Activated CD8-positive, alpha-beta memory T cell treated with anti-CD3 and anti-CD28 coated beads for 36 hours (primary cell): ENCODE measurements at regions not wholly inside any gene's neighbourhood (a gene's known extent, or its start where the extent isn't known, plus 50 kb on each side); places are given as distances from the start of the nearest gene placed in this dataset.

Experiments
- CTCF ChIA-PET: fragments of 350-600 bp; sonication (Branson Sonifier 250); formaldehyde crosslinking; loops from one replicate; lab custom pipeline; 2021; ENCODE audit warnings: antibody characterized with exemption; lab: Charles Lee
- POLR2A ChIA-PET: fragments of 350-600 bp; sonication (Branson Sonifier 250); formaldehyde crosslinking; loops from one replicate; lab custom pipeline; 2021; ENCODE audit warnings: antibody characterized with exemption; lab: Charles Lee

DNA sequence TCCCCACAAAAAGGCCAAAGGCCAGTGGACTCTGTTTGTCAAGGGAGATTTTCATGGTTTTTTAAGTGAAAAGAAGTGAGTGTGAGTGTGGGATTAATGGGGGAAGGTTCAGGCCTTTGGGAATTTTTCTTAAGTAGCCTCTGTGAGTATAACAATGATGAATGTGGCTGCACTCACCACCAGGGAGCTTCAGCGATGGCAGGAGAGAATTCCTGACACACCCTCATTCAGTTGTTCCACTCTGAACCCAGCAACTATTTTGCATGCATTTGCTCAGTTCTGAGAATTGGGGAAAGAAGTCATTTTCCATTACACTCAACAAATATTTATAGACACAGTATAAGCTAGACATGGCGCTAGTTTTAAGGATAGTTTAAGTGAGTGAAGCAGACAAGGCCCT is 117.9 kb downstream of the CCNA1 start:
- ChIA-PET POLR2A (no interaction called here), CTCF (no interaction called here)

DNA sequence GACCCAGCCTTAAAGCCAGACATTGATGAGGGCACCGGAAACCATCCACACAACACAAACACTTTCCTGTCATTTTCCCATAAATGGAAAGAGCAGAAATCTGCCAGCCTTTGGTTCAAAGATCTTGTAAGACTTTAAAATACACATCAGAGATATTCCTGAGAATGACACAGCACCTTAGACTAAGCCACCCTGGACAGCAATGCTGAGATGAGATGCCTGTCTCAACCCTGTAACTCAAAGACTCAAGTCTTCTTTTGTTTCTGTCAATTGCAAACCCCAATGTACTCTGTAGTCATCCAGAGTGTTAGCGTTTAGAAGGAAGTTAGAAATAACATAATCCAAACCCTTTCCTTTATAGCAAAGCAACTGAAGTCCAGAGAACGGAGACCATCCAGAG is 119.2 kb downstream of the CCNA1 start:
- POLR2A ChIA-PET: no interaction called here
- CTCF ChIA-PET: no interaction called here

DNA sequence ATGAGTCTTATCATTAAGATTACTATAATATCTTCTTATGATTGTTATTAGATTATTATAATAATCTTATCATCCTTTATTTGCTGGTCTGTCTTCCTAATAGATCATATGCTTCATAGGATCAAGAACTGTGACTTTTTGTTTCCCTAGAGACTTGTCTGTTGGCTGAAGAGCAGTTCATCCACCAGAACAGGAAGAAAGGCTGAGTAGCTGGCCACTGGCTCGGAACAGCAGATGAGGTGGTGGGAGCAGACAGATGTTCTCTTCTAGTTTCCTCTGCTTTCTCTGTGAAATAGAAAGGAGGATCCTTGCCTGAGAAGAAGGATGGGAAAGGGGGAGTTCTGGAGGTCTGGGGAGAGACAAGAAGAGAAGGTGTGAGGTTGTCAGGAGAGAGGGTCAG is 120.0 kb downstream of the CCNA1 start:
- ChIA-PET POLR2A (no interaction called here), CTCF (no interaction called here)

DNA sequence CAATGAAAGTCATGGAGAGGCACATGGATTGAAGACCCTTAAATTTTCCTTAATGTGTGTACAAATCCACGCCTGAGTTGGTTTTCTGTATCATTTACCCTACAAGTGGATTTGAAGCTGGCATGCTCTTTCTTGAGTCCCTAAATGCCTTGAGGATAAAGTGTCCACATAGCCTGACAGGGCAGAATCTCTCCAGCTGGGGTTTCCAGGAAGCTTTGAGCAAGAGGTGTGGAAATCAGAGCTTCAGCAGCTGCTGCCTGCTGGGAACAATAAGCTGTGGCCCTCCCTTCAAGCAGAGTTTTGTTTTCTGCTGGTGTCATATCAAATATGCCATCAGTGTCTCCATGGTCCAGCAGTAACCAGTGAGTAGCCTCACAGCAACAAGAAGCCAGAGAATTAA is 120.3 kb upstream of the SERTM1 start:
- POLR2A ChIA-PET: no interaction called here

DNA sequence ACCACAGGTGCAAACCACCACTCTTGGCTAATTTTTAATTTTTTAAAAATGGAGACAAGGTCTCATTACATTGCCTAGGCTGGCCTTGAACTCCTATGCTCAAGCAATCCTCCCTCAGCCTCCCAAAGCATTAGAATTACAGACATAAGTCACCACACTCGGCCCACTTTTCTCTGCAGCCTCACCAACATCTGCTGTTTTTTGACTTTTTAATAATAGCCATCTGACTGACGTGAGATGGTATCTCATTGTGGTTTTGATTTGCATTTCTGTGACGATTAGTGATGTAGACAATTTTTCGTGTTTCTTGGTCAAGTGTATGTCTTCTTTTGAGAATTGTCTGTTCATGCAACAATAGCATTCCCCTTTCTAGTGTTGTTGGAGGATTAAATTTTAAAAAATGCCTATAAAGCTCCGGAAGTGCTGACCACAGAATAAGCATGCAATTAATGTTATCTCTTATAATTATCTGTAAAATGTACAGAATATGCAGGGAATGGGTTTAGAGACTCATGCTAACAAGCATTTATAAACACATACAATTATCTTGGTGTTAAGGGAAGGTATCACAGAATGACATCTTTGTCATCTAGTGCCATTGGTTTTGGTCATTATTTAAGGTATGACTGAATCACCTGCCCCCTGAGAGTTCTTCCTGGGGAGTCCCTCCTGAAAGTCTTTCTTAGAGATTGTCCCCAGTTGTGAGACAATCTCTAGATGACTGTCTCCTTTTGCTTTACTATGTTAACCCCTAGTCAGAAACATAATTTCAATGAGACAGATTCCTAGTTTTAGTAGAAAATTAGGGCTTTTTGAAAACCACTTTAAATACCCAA is 118.5 kb upstream of the SERTM1 start:
- CTCF ChIA-PET: interaction anchor here (0.6 kb wide), 1 partner anchor 82 kb away, joined by 3 read pairs; no protein-coding TSS in a partner anchor
- POLR2A ChIA-PET: no interaction called here

More for the DNA sequence above, 120.3 kb upstream of the SERTM1 start:
- CTCF ChIA-PET: no interaction called here

DNA sequence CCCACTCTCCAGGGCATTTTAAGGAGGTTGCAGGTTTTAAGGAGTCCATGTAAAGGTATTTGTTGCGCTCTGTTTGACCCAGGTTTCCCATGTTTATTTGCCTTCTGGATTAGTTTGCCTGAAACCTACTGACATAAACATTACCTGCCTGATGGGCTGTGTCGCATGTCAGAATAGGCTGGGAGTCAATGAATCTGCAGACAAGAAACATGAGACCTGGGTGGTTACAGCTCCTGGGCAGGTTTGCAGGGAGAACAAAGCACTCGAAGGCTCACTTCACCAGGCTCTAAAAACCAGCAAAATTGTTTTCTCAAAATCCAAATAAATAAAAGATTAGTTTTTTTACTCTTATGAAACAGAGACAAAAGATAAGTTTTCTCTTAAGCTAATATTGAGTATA is 114.4 kb upstream of the SERTM1 start:
- ChIA-PET POLR2A (no interaction called here), CTCF (no interaction called here)

DNA sequence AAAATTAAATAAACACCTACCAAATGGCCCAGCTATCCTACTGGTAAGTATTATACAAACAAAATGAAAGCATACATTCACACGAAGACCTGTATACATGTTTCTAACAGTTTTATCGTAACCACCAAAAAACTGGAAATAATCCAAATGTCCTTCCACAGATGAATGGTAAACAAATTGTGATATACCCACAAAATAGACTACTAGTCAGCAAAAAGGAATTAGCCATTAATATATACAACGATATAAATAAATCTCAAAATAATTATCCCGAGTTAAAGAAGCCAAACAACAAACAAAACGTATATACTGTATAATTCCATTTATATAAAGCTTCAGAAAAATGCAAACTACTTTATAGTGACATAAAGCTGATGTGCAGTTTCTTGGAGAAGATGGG is 106.3 kb upstream of the SERTM1 start:
- ChIA-PET CTCF (no interaction called here), POLR2A (no interaction called here)

DNA sequence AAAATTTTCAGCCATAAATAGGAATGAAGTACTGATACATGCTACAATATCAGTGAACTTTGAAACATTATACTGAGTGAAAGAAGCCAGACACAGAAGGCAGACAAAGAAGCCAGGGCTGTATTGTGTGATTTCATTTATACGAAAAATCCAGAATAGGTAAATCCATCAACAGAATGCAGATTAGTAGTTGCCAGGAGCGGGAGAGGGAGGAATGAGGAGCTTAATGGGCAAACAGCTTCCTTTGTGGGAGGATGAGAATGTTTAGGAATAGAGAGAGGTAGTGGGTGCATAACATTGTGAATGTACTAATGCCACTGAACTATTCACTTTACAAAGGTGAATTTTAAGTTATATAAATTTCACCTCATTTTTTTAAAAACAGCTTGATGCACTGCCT is 103.3 kb upstream of the SERTM1 start:
- ChIA-PET CTCF (no interaction called here), POLR2A (no interaction called here)

DNA sequence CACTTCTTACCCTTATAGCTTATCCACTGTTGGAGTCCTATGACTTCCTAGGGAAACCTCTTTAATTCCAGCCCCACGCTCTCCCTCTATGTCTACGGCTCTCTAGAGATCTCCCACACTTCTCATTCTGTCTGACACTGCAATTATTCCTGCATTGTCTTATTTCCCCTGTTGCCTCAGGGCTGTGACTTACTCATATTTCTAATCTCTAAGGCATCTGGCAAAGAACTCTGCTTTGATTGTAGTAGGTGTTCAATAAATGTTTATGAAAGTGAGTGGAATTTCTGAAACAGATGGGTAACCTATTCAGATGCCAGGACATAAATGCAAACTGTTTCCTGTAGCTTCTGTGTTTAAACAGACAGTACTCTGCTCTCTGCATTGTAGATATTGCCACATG is 102.4 kb upstream of the SERTM1 start:
- ChIA-PET POLR2A (no interaction called here), CTCF (no interaction called here)

DNA sequence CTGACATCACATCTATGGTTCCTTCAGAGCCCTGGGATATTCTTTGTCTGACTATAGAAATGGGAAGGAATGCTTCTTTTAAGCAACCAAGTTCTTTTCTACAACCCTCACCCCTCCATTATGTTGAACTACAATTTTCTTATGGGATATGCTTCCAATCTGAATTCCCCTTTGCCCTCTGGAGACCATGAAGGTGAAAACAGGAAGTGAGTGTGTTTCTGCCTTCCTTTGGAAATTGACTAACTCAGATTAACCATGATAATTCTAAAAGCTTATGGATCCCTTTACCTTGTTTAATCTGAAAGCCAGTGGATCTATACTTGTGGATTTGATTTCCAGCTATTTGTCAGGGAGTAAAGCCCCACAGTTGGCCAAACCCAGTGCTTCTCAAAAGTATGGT is 90.8 kb upstream of the SERTM1 start:
- CTCF ChIA-PET: no interaction called here
- POLR2A ChIA-PET: no interaction called here

DNA sequence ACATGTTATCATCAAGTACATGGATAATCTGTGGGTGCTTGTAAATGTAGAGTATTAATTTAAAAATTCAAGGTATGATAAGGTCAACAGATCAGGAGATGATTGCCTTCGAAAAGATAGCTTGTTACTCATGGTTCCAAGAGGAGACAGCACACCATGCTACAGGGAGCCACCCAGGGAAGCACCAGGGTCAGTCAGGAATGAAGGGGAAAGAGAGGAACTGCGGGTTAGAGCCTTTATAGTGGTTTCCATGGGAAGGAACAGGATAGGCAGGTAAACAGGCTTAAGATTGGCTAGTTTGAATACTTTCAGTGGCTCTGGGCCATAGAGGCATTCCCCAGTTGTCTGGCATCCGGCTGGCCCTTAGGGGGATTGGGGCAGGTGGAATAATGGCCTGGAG is 74.2 kb upstream of the SERTM1 start:
- POLR2A ChIA-PET: no interaction called here

DNA sequence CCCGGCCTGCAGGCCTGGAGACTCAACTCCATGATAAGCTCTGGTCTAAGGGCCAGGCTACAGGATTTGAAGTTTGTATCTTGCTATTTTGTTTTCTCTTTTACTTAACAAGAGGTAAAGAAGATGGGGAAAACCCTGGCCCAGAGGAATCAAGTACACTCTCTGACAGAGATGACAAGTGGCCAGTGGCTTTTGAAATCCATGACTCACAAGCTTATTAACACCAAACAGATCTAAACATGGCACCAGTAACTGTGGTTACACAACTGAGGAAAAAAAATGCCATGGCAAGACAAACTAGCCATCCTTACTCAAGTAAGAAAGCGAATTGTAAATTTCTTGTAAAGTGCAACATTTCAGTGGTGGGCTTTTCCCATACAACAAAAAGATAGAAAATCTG is 72.6 kb upstream of the SERTM1 start:
- CTCF ChIA-PET: no interaction called here
- POLR2A ChIA-PET: no interaction called here

More for the DNA sequence above, 74.2 kb upstream of the SERTM1 start:
- CTCF ChIA-PET: no interaction called here

DNA sequence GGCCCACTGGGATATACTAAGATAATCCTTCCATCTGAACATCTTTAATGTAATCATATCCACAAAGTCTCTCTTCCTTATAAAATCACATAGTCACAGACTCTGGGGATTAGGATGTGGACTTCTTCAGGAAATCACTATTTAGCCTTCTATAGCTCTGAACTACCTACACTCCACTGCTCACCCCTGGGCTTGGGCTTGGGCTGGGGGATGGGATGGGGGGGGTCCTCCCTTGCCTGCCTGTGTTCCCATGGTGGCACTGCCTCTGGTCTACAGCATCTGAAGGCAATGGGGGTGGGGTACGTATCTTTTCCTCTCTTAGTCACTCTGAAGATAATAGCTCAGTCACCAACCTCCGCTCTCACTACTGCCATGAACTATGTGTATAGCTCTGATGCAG is 67.8 kb upstream of the SERTM1 start:
- CTCF ChIA-PET: interaction anchor here (0.7 kb wide), 1 partner anchor 257 kb away, joined by 4 read pairs; no protein-coding TSS in a partner anchor

DNA sequence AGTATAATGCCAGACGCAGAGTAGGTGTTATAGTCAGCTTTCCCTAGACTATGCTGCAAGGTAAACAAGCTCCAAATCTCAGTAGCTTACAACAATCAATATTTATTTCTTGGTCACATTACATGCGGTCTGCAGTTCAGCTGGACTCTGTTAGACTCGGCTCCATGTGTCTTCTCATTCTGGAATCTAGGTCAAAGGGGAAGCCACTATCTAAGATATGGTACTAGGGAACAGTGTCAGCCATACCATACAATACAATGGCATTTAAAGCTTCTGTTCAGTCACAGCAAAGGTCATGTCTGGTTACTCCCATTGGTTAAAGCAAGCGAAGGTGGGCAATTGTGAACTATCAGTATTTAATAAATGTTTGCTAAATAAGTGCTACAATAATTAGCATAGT is 65.3 kb upstream of the SERTM1 start:
- ChIA-PET CTCF (no interaction called here), POLR2A (no interaction called here)

More for the DNA sequence above, 67.8 kb upstream of the SERTM1 start:
- POLR2A ChIA-PET: no interaction called here

DNA sequence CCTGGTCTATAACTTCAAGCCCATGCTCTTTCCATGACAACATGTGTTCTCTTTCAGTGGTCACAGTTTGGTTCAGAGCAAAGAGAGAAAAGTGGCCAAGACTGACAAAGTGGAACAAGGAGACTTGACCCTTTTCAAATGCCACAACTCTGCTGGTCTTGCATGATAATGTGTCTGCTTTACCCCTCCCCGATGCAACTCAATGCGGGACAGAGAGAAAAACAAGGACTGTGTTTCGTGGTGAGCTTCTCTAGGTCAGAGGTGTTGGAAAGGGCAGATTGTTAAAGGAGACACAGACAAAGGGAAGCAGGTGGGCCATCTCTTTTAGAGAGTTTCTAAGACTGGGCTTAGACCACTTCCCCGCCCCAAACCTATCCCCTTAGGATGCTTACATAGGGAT is 61.6 kb upstream of the SERTM1 start:
- POLR2A ChIA-PET: no interaction called here
- CTCF ChIA-PET: no interaction called here

DNA sequence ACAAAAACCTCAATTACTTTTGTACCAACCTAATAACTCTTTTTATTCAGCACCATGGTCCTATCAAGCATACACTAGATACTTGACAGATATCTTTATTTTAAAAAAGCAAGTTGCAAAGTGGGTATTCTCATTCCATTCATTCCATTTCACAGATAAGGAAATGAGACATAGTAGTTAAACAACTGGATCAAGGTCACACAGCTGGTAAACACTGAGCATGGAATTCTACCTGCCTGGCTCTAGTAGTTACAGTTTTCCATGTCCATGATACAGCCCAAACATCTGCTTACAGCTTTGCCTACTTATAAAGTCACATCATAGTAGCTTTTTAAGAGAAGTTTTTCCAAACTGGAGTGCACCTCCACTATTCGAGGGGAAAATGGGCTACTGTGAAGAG is 57.1 kb upstream of the SERTM1 start:
- POLR2A ChIA-PET: no interaction called here
- CTCF ChIA-PET: no interaction called here

DNA sequence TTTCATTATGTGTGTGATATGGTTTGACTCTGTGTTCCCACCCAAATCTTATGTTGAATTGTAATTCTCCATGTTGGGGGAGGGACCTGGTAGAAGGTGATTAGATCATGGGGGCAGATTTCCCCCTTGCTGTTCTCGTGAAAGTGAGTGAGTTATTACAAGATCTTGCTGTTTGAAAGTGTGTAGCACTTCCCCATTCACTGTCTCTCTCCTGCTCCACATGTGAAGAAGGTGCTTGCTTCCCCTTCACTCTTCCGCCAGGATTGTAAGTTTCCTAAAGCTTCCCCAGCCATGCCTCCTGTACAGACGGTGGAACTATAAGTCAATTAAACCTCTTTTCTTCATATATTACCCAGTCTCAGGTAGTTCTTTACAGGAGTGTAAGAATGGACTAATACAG is 54.3 kb upstream of the SERTM1 start:
- CTCF ChIA-PET: no interaction called here

More for the DNA sequence above, 54.3 kb upstream of the SERTM1 start:
- POLR2A ChIA-PET: no interaction called here
